PC-9 (cell line): ENCODE measurements at regions not wholly inside any gene's neighbourhood (a gene's known extent, or its start where the extent isn't known, plus 50 kb on each side); places are given as distances from the start of the nearest gene placed in this dataset.

ENCODE experiments used
- CTCF ChIP-seq: fragments of 200-600 bp; sonication (generic); conservative IDR thresholded peaks from 2 replicates; pipeline ENCODE4 v1.6.1; 2017; ENCODE audit warnings: mixed run types, antibody characterized with exemption, mild to moderate bottlenecking, moderate library complexity
- EZH2 ChIP-seq: fragments of 200-600 bp; sonication (generic); IDR thresholded peaks from 2 replicates; pipeline ENCODE4 v1.8.0; 2017; ENCODE audit warnings: antibody characterized with exemption, low read depth

GRCh38 chr10:6674291-6674690 is 94.2 kb upstream of the PRKCQ start:
- TF ChIP-seq CTCF (no peak), EZH2 (no peak)
